HepG2 (cell line): ENCODE measurements at regions not wholly inside any gene's neighbourhood (a gene's known extent, or its start where the extent isn't known, plus 50 kb on each side); places are given as distances from the start of the nearest gene placed in this dataset.

ENCODE experiments used
- AHDC1 ChIP-seq: sonication (generic); formaldehyde crosslinking; IDR thresholded peaks from 2 replicates; pipeline ENCODE4 v1.5.1; 2020; ENCODE audit warnings: mild to moderate bottlenecking, missing genetic modification reagents, borderline replicate concordance
- AKAP8 ChIP-seq: sonication (generic); formaldehyde crosslinking; IDR thresholded peaks from 2 replicates; pipeline ENCODE4 v1.5.1; 2020; ENCODE audit warnings: mild to moderate bottlenecking, missing genetic modification reagents
- NFKB2 ChIP-seq: sonication (generic); formaldehyde crosslinking; IDR thresholded peaks from 2 replicates; pipeline ENCODE4 v1.4.0; 2020; ENCODE audit warnings: missing genetic modification reagents, borderline replicate concordance
- RBM22 ChIP-seq: fragments of 200-400 bp; formaldehyde crosslinking; optimal IDR thresholded peaks from 2 replicates; pipeline ENCODE3; 2017; ENCODE audit warnings: mild to moderate bottlenecking, low read length, moderate library complexity
- ZNF275 ChIP-seq: sonication (generic); formaldehyde crosslinking; IDR thresholded peaks from 2 replicates; pipeline ENCODE4 v1.8.0; 2022; ENCODE audit warnings: missing genetic modification reagents, mild to moderate bottlenecking, inconsistent platforms, borderline replicate concordance
- ZNF292 ChIP-seq: sonication (generic); formaldehyde crosslinking; IDR thresholded peaks from 2 replicates; pipeline ENCODE4 v1.8.1; 2022; ENCODE audit warnings: mild to moderate bottlenecking, low read depth, missing genetic modification reagents, borderline replicate concordance
- ZNF383 ChIP-seq: sonication (generic); formaldehyde crosslinking; IDR thresholded peaks from 2 replicates; pipeline ENCODE4 v1.4.0; 2020; ENCODE audit warnings: missing genetic modification reagents, mild to moderate bottlenecking, borderline replicate concordance
- TF ChIP-seq, protein P1 (sequence below): sonication (generic); formaldehyde crosslinking; IDR thresholded peaks from 2 replicates; pipeline ENCODE4 v1.5.1; 2020; ENCODE audit warnings: mild to moderate bottlenecking, moderate library complexity, missing genetic modification reagents

DNA sequence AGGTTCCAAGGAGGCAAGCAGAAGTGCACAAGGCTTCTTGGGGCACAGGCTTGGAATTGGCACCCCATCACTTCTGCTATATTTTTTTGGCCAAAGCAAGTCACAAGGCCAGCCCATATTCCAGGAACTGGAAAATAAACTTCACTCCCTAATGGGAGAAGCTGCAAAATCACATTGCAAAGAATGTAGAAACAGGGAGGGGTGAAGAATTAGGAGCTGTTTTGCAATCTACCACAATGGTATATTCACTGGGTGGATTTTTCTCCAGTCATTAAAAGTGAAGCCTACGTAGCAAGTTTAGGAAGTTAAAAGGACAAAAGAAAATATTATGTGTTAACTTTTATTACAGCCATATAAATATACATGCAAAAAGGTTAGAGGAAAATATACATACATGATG lies 464.8 kb downstream of the COG6 start (continued):
- TF ChIP-seq AKAP8 (no peak), AHDC1 (CRISPR knock-in tag) (no peak), ZNF292 (CRISPR knock-in tag) (no peak), NFKB2 (CRISPR knock-in tag) (no peak), ZNF383 (no peak), ZNF275 (CRISPR knock-in tag) (no peak), RBM22 (no peak)
- TF ChIP-seq, protein P1, sequence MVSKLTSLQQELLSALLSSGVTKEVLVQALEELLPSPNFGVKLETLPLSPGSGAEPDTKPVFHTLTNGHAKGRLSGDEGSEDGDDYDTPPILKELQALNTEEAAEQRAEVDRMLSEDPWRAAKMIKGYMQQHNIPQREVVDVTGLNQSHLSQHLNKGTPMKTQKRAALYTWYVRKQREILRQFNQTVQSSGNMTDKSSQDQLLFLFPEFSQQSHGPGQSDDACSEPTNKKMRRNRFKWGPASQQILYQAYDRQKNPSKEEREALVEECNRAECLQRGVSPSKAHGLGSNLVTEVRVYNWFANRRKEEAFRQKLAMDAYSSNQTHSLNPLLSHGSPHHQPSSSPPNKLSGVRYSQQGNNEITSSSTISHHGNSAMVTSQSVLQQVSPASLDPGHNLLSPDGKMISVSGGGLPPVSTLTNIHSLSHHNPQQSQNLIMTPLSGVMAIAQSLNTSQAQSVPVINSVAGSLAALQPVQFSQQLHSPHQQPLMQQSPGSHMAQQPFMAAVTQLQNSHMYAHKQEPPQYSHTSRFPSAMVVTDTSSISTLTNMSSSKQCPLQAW (CRISPR knock-in tag): no peak
